GM21529 (cell line): ENCODE measurements at regions not wholly inside any gene's neighbourhood (a gene's known extent, or its start where the extent isn't known, plus 50 kb on each side); places are given as distances from the start of the nearest gene placed in this dataset.
"Not testable (repeated sequence)": the region's sequence is repeated elsewhere in the genome, so short reads cannot be mapped to it uniquely, and the experiment has no call there.

Source experiments
- ATAC-seq: cut with Tn5 transposase; IDR thresholded peaks from one replicate; pipeline ENCODE4 v1.9.1; 2021; ENCODE audit not compliant: unreplicated experiment

- no peak for ATAC-seq
These were observed 564.4 kb downstream of the TMA16 start for GRCh38 chr4:164058776-164059445.

- no peak for ATAC-seq
These were observed 566.0 kb downstream of the TMA16 start for GRCh38 chr4:164060456-164060855.

- ATAC-seq: no peak
These were observed 573.9 kb downstream of the TMA16 start for GRCh38 chr4:164068392-164068791.

GRCh38 chr4:164070625-164071024 is 576.1 kb downstream of the TMA16 start:
- no peak for ATAC-seq

GRCh38 chr4:164081371-164081770 is 586.9 kb downstream of the TMA16 start:
- ATAC-seq: no peak

GRCh38 chr4:164081801-164082200 is 587.3 kb downstream of the TMA16 start:
- ATAC-seq: no peak

- ATAC-seq: no peak
These were observed 593.2 kb downstream of the TMA16 start for GRCh38 chr4:164087733-164088132.

GRCh38 chr4:164095313-164096110 is 601.0 kb downstream of the TMA16 start:
- ATAC-seq: no peak

- no peak for ATAC-seq
These were observed 602.5 kb downstream of the TMA16 start for GRCh38 chr4:164096766-164097518.

- ATAC-seq: not testable (repeated sequence)
These were observed 606.4 kb downstream of the TMA16 start for GRCh38 chr4:164100741-164101365.

- no peak for ATAC-seq
These were observed 614.5 kb downstream of the TMA16 start for GRCh38 chr4:164108971-164109370.

GRCh38 chr4:164109503-164109902 is 615.0 kb downstream of the TMA16 start:
- no peak for ATAC-seq

GRCh38 chr4:164115236-164115635 is 620.7 kb downstream of the TMA16 start:
- no peak for ATAC-seq

- ATAC-seq: no peak
These were observed 621.8 kb downstream of the TMA16 start for GRCh38 chr4:164116286-164116685.

- ATAC-seq: no peak
These were observed 619.5 kb upstream of the SMIM31 start for GRCh38 chr4:164134388-164134787.

- peak; percentile 45 for ATAC-seq
These were observed 617.7 kb upstream of the SMIM31 start for GRCh38 chr4:164136180-164136616.

- ATAC-seq: no peak
These were observed 615.4 kb upstream of the SMIM31 start for GRCh38 chr4:164138521-164138920.

- ATAC-seq: no peak
These were observed 614.6 kb upstream of the SMIM31 start for GRCh38 chr4:164139291-164139690.

GRCh38 chr4:164141755-164142375 is 612.1 kb upstream of the SMIM31 start:
- not testable (repeated sequence) for ATAC-seq

- ATAC-seq: no peak
These were observed 599.5 kb upstream of the SMIM31 start for GRCh38 chr4:164154416-164154815.

GRCh38 chr4:164169591-164169990 is 584.3 kb upstream of the SMIM31 start:
- ATAC-seq: no peak
